GM12865 (cell line): ENCODE measurements at regions not wholly inside any gene's neighbourhood (a gene's known extent, or its start where the extent isn't known, plus 50 kb on each side); places are given as distances from the start of the nearest gene placed in this dataset.

Source experiments
- DNase-seq: peaks from one replicate; pipeline ENCODE4 v3.0.0; 2010; ENCODE audit warnings: low read depth
- H3K4me3 ChIP-seq: 2 replicates; pipeline ENCODE4 v1.5.1; 2011; ENCODE audit warnings: mild to moderate bottlenecking, low read depth, low read length, control low read depth
- TF ChIP-seq, protein P1 (sequence below): IDR thresholded peaks from 2 replicates; pipeline ENCODE4 v1.5.1; 2011; ENCODE audit warnings: low read length, control low read depth, low read depth, inconsistent platforms; ENCODE audit not compliant: insufficient read depth; ENCODE audit errors: missing control alignments

DNA sequence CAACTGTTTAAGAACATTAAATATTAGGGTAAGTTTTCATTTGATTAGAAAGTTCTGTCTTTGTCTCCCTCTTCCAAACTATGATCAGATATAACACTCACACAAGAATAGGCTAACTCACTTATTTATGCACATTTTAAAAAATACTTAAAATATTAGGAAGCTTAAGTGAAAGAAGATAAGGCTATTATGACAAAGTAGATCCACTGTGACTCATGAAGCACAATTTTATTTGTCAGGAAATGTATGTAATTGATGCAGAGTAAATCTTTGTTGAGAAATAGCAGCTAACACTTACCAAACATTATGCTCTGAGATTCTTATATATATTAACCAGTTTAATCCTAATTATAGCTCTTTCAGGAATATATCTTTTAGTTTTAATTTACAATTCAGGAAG is 560.6 kb downstream of the CSNK1G3 start:
- TF ChIP-seq, protein P1, sequence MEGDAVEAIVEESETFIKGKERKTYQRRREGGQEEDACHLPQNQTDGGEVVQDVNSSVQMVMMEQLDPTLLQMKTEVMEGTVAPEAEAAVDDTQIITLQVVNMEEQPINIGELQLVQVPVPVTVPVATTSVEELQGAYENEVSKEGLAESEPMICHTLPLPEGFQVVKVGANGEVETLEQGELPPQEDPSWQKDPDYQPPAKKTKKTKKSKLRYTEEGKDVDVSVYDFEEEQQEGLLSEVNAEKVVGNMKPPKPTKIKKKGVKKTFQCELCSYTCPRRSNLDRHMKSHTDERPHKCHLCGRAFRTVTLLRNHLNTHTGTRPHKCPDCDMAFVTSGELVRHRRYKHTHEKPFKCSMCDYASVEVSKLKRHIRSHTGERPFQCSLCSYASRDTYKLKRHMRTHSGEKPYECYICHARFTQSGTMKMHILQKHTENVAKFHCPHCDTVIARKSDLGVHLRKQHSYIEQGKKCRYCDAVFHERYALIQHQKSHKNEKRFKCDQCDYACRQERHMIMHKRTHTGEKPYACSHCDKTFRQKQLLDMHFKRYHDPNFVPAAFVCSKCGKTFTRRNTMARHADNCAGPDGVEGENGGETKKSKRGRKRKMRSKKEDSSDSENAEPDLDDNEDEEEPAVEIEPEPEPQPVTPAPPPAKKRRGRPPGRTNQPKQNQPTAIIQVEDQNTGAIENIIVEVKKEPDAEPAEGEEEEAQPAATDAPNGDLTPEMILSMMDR, result no peak

DNA sequence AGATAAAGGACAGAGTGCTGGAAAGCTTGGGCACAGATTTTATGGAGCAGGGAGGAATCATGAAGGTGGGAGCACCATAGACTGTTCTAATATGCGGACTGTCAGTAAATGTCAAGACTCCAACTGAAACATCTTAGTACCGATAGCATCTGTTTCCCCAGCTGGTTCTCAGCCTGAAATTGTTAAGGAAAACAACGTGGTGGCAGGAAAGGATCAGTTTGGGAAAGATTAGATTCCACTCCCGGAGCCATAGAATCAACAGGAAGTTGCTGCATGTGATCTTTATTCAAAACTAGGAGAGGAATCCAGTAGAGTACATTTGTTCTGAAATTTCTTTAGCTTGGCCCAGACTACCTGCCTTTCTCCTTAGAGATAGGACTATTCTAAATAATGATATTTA is 559.1 kb downstream of the CSNK1G3 start:
- DNase-seq, result no peak
- TF ChIP-seq, protein P1, result no peak
- no peak overlapping the region for H3K4me3 ChIP-seq

More for the DNA sequence above, 560.6 kb downstream of the CSNK1G3 start:
- no peak for DNase-seq
- no peak overlapping the region for H3K4me3 ChIP-seq

DNA sequence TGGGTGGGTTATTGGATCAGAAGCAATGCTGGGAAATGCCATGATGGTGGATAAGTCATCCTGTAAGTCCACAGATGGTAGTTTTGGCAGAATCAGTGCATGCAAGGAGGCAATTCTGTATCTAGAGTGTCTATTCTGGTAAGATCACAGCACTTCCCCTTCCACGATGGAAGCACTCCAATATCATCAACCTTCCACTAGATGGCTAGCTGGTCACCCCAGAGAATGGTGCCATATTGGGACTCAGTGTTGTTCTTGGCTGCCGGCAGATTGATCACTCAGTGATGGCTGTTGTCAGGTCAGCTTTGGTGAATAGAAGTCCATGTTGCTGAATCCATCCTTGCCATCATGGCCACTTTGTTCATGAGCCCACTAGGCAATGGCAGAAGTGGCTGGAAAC is 553.5 kb downstream of the CSNK1G3 start:
- TF ChIP-seq, protein P1, result peak; percentile 6
- no peak overlapping the region for H3K4me3 ChIP-seq
- no peak for DNase-seq

DNA sequence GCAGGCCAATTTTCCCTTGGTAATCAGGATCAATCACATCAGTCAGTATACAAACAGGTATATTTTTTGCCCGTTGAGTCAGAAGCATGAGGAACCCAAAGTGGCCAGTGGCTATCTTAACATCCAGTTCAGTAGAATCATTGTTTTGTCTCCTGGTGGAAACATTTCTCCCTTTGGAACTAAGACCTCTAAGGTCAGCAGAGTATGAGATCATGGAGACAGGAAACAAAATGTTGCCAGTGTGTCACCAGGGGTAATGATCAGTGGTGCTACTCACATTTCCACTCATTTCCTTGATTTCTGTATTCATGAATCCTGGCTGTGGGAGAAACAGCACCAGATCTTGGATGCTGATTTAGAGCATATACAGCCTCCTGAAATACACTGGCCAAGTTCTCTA is 553.0 kb downstream of the CSNK1G3 start:
- H3K4me3 ChIP-seq, result no peak overlapping the region
- no peak for DNase-seq
- TF ChIP-seq, protein P1, result no peak

DNA sequence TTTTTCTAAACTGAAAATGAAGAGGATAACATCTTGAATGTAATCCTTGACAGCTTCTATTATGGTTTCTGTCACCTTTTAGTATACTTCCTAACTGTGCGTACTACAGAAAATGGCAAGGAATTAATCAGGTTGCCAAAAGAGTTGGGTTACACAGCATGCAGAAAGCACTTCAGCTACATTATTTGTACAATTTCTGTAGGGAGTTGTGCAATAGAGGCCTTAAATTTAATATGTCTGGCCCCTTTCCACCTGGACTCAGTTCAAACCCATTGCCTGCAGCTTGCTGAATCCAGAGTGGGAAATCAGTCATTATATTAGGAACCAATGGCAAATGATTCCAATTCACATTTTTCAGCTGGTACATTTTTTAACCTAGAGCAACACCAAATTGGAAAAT is 549.7 kb downstream of the CSNK1G3 start:
- no peak overlapping the region for H3K4me3 ChIP-seq
- DNase-seq, result no peak
- TF ChIP-seq, protein P1, result no peak

DNA sequence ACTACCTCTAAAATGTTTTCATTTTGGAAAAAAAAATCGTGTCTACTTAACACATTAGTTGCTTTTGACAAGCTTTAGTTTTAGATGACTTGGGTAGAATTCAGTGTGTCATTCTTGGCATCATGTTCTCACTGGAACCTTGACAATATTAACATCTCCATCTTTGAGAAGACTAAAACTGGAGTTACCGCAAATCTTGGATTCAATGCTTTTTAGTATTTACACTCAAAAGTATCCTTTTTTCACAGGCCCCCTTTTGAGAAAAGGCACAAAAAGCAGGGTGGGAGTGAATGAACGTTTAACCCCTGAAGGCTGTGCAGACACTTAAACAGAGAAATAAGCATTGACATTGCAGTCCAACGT is 549.1 kb downstream of the CSNK1G3 start:
- no peak for DNase-seq
- H3K4me3 ChIP-seq, result no peak overlapping the region
- TF ChIP-seq, protein P1, result no peak

DNA sequence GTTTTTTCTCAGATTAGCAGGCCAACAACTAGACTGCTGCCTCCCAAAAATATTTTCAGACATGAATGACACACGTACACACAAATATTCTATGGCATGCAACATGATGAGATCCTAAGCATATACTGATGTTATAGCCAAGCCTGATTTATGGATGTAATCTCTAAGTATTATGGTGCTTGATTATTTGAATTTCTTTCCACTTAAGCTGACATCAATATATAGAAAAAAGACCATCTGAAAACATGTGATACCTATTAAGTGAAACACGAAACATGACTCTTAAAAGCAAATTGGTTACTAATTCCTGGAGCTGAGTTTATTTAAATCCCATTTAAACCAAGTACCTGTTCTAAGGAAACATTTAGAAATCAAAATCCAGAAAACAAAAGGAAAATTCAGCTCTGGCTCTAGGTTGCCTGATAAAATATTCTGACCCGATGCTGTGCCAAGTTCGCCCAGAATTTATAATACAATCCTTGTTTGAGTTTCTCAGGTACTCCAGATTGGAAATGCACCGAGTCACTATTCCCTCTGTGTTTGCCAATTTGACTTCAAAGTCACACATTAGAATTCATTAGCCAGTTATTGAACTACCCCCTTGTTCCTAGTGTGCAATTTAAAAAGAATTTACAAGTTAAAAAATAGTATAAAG is 548.6 kb downstream of the CSNK1G3 start:
- DNase-seq, result no peak
- TF ChIP-seq, protein P1, result no peak
- no peak overlapping the region for H3K4me3 ChIP-seq
